Gastroesophageal sphincter (tissue), 4 donors: ENCODE measurements at regions not wholly inside any gene's neighbourhood (a gene's known extent, or its start where the extent isn't known, plus 50 kb on each side); places are given as distances from the start of the nearest gene placed in this dataset.

Experiments
- ATAC-seq: fragments of 150-250 bp; one replicate; pipeline ENCODE4 v1.9.1; 2016; ENCODE audit warnings: mild to moderate bottlenecking, moderate library complexity
- H3K27ac ChIP-seq, 4 donors: fragments of 200-600 bp; sonication (generic) in 3 of 4; 1 replicate in 3 of 4; 2 replicates in 1 of 4; pipeline ENCODE4 v1.5.1; 2016 to 2019
- H3K27me3 ChIP-seq: fragments of 200-600 bp; sonication (generic); one replicate; pipeline ENCODE4 v1.5.1; 2019
- H3K36me3 ChIP-seq, 2 donors: fragments of 200-600 bp; sonication (generic); one replicate each; pipeline ENCODE4 v1.5.1; 2019; ENCODE audit warnings: control low read depth in 1 of 2
- H3K4me1 ChIP-seq, 3 donors: fragments of 200-600 bp; sonication (generic); 1 replicate in 2 of 3; 2 replicates in 1 of 3; pipeline ENCODE4 v1.5.1; 2016 to 2019; ENCODE audit warnings: control low read depth in 2 of 3
- H3K4me3 ChIP-seq, 2 donors: fragments of 200-600 bp; sonication (generic); one replicate each; pipeline ENCODE4 v1.5.1; 2019; ENCODE audit warnings: mild to moderate bottlenecking in 1 of 2, moderate library complexity in 1 of 2
- H3K9me3 ChIP-seq, 3 donors: fragments of 200-600 bp; sonication (generic); one replicate each; pipeline ENCODE4 v1.5.1; 2017 to 2019; ENCODE audit warnings: control low read depth in 2 of 3
- CTCF ChIP-seq, 4 experiments: fragments of 200-600 bp in 2 of 4; fragments of 450-650 bp in 2 of 4; sonication (generic) in 1 of 4; IDR thresholded peaks; one replicate each; pipeline ENCODE4 v1.5.1; 2017 to 2019; ENCODE audit warnings: antibody characterized with exemption in 4 of 4, mild to moderate bottlenecking in 2 of 4, moderate library complexity in 2 of 4
- EP300 ChIP-seq: sonication (generic); formaldehyde crosslinking; IDR thresholded peaks from one replicate; pipeline ENCODE4 v1.6.1; 2017; ENCODE audit warnings: antibody characterized with exemption, mild to moderate bottlenecking
- POLR2A ChIP-seq, 2 donors: fragments of 450-650 bp; IDR thresholded peaks; one replicate each; pipeline ENCODE4 v1.6.1; 2017; ENCODE audit warnings: antibody characterized with exemption in 2 of 2, mild to moderate bottlenecking in 2 of 2, moderate library complexity in 1 of 2
- POLR2AphosphoS5 ChIP-seq: sonication (generic); formaldehyde crosslinking; IDR thresholded peaks from one replicate; pipeline ENCODE4 v1.6.1; 2017; ENCODE audit warnings: antibody characterized with exemption
- WGBS, 2 donors: methylation state at CpG; one replicate each; pipeline ENCODE4 v1.1.5; 2018; ENCODE audit warnings: low coverage in 1 of 2; 5-methylcytosine and 5-hydroxymethylcytosine counted together

GRCh38 chr4:152038238-152038637 lies 277.4 kb upstream of the GATB start:
- peak; percentile 32 for ATAC-seq
- H3K4me1 ChIP-seq = peaks cover 0 to 31% (median 5%) of the 10 kb centered on the region in 3 donors
- TF ChIP-seq POLR2A (IDR thresholded peaks at IDR 0.05) = no peak
- peak; percentile 93 for TF ChIP-seq POLR2AphosphoS5
- H3K27me3 ChIP-seq = no peaks in the 10 kb centered on the region
- peaks cover 0 to 5% (median 0%) of the 10 kb centered on the region in 3 donors for H3K9me3 ChIP-seq
- H3K36me3 ChIP-seq = no peaks in the 10 kb centered on the region
- peak overlapping the region; percentile 21 to 78 (median 66) for H3K27ac ChIP-seq
- 40 to 45% methylated on average over 2 to 3 of the region's 3 CpGs for WGBS, 2 donors
- H3K4me3 ChIP-seq = no peak overlapping the region

GRCh38 chr4:152037435-152037834 lies 276.6 kb upstream of the GATB start:
- Histone ChIP-seq H3K4me3 (no peak overlapping the region), H3K27ac (peak overlapping the region in 2 of 4 donors; percentile 68 to 78), H3K36me3 (no peaks in the 10 kb centered on the region), H3K9me3 (no peaks in the 10 kb centered on the region), H3K27me3 (no peaks in the 10 kb centered on the region), H3K4me1 (peaks cover 0 to 39% (median 5%) of the 10 kb centered on the region in 3 donors)
- TF ChIP-seq CTCF (IDR thresholded peaks at IDR 0.05) (no peak), EP300 (no peak), POLR2AphosphoS5 (no peak), POLR2A (IDR thresholded peaks at IDR 0.05) (no peak)
- 60 to 82% methylated on average over 1 of the region's 1 CpG for WGBS, 2 donors
- ATAC-seq = no peak

GRCh38 chr4:152033621-152034020 lies 272.8 kb upstream of the GATB start:
- Histone ChIP-seq H3K27ac (peak overlapping the region in 3 of 4 donors; percentile 68 to 72 (median 72)), H3K36me3 (no peaks in the 10 kb centered on the region), H3K4me1 (peaks cover 0 to 46% (median 4%) of the 10 kb centered on the region in 3 donors), H3K27me3 (no peaks in the 10 kb centered on the region), H3K9me3 (no peaks in the 10 kb centered on the region), H3K4me3 (no peak overlapping the region)
- ATAC-seq = no peak
- 52 to 65% methylated on average over 5 to 6 of the region's 6 CpGs for WGBS, 2 donors
- TF ChIP-seq CTCF (IDR thresholded peaks at IDR 0.05) (no peak), POLR2A (IDR thresholded peaks at IDR 0.05) (no peak), EP300 (no peak), POLR2AphosphoS5 (no peak)

GRCh38 chr4:152032722-152033131 lies 271.9 kb upstream of the GATB start:
- no peaks in the 10 kb centered on the region for H3K36me3 ChIP-seq
- WGBS, 2 donors = 25% methylated on average over 1 of the region's 1 CpG; no CpG with 5 or more reads in 1 of the 2 donors
- H3K27me3 ChIP-seq = no peaks in the 10 kb centered on the region
- ATAC-seq = peak; percentile 83
- H3K9me3 ChIP-seq = no peaks in the 10 kb centered on the region
- no peak overlapping the region for H3K4me3 ChIP-seq
- TF ChIP-seq CTCF (IDR thresholded peaks at IDR 0.05) = no peak
- peak; percentile 94 for TF ChIP-seq POLR2AphosphoS5
- H3K4me1 ChIP-seq = peaks cover 0 to 37% (median 3%) of the 10 kb centered on the region in 3 donors
- peak overlapping the region in 3 of 4 donors; percentile 68 to 72 (median 72) for H3K27ac ChIP-seq

- Histone ChIP-seq H3K27ac (no peak overlapping the region), H3K4me3 (no peak overlapping the region), H3K27me3 (no peaks in the 10 kb centered on the region), H3K36me3 (no peaks in the 10 kb centered on the region), H3K9me3 (no peaks in the 10 kb centered on the region), H3K4me1 (peaks cover 0 to 35% (median 3%) of the 10 kb centered on the region in 3 donors)
- TF ChIP-seq POLR2A (IDR thresholded peaks at IDR 0.05) (no peak), POLR2AphosphoS5 (no peak), CTCF (IDR thresholded peaks at IDR 0.05) (no peak), EP300 (no peak)
- no peak for ATAC-seq
- WGBS, 2 donors = 82 to 95% methylated on average over 5 to 6 of the region's 6 CpGs
These were observed 268.8 kb upstream of the GATB start for GRCh38 chr4:152029631-152030030.
